ENCODE measurements at regions not wholly inside any gene's neighbourhood (a gene's known extent, or its start where the extent isn't known, plus 50 kb on each side); places are given as distances from the start of the nearest gene placed in this dataset.

GRCh38 chr5:136703706-136704105, 338.4 kb upstream of the TRPC7 start:
- TF ChIP-seq REST (IDR thresholded peaks at IDR 0.05; ENCODE audit: unreplicated experiment) (no peak), NANOG (IDR thresholded peaks at IDR 0.05; ENCODE audit: borderline replicate concordance) (no peak), CREB1 (CRISPR knock-in tag; IDR thresholded peaks at IDR 0.05; ENCODE audit: low read depth) (no peak), EZH2phosphoT487 (IDR thresholded peaks at IDR 0.05; ENCODE audit: unreplicated experiment) (no peak), STAT1 (IDR thresholded peaks at IDR 0.05; ENCODE audit: unreplicated experiment) (no peak), JUNB (IDR thresholded peaks at IDR 0.05; ENCODE audit: unreplicated experiment) (no peak), EZH2 (IDR thresholded peaks at IDR 0.05; ENCODE audit: low read depth, unreplicated experiment) (no peak), POLR2AphosphoS5 (IDR thresholded peaks at IDR 0.05; ENCODE audit: low read depth) (no peak), ZNF114 (CRISPR knock-in tag; IDR thresholded peaks at IDR 0.05) (no peak), ZNF331 (CRISPR knock-in tag; IDR thresholded peaks at IDR 0.05; ENCODE audit: low read depth) (no peak)
- TF ChIP-seq, protein P1, sequence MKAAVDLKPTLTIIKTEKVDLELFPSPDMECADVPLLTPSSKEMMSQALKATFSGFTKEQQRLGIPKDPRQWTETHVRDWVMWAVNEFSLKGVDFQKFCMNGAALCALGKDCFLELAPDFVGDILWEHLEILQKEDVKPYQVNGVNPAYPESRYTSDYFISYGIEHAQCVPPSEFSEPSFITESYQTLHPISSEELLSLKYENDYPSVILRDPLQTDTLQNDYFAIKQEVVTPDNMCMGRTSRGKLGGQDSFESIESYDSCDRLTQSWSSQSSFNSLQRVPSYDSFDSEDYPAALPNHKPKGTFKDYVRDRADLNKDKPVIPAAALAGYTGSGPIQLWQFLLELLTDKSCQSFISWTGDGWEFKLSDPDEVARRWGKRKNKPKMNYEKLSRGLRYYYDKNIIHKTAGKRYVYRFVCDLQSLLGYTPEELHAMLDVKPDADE (IDR thresholded peaks at IDR 0.05), result no peak
- TF ChIP-seq, protein P2, sequence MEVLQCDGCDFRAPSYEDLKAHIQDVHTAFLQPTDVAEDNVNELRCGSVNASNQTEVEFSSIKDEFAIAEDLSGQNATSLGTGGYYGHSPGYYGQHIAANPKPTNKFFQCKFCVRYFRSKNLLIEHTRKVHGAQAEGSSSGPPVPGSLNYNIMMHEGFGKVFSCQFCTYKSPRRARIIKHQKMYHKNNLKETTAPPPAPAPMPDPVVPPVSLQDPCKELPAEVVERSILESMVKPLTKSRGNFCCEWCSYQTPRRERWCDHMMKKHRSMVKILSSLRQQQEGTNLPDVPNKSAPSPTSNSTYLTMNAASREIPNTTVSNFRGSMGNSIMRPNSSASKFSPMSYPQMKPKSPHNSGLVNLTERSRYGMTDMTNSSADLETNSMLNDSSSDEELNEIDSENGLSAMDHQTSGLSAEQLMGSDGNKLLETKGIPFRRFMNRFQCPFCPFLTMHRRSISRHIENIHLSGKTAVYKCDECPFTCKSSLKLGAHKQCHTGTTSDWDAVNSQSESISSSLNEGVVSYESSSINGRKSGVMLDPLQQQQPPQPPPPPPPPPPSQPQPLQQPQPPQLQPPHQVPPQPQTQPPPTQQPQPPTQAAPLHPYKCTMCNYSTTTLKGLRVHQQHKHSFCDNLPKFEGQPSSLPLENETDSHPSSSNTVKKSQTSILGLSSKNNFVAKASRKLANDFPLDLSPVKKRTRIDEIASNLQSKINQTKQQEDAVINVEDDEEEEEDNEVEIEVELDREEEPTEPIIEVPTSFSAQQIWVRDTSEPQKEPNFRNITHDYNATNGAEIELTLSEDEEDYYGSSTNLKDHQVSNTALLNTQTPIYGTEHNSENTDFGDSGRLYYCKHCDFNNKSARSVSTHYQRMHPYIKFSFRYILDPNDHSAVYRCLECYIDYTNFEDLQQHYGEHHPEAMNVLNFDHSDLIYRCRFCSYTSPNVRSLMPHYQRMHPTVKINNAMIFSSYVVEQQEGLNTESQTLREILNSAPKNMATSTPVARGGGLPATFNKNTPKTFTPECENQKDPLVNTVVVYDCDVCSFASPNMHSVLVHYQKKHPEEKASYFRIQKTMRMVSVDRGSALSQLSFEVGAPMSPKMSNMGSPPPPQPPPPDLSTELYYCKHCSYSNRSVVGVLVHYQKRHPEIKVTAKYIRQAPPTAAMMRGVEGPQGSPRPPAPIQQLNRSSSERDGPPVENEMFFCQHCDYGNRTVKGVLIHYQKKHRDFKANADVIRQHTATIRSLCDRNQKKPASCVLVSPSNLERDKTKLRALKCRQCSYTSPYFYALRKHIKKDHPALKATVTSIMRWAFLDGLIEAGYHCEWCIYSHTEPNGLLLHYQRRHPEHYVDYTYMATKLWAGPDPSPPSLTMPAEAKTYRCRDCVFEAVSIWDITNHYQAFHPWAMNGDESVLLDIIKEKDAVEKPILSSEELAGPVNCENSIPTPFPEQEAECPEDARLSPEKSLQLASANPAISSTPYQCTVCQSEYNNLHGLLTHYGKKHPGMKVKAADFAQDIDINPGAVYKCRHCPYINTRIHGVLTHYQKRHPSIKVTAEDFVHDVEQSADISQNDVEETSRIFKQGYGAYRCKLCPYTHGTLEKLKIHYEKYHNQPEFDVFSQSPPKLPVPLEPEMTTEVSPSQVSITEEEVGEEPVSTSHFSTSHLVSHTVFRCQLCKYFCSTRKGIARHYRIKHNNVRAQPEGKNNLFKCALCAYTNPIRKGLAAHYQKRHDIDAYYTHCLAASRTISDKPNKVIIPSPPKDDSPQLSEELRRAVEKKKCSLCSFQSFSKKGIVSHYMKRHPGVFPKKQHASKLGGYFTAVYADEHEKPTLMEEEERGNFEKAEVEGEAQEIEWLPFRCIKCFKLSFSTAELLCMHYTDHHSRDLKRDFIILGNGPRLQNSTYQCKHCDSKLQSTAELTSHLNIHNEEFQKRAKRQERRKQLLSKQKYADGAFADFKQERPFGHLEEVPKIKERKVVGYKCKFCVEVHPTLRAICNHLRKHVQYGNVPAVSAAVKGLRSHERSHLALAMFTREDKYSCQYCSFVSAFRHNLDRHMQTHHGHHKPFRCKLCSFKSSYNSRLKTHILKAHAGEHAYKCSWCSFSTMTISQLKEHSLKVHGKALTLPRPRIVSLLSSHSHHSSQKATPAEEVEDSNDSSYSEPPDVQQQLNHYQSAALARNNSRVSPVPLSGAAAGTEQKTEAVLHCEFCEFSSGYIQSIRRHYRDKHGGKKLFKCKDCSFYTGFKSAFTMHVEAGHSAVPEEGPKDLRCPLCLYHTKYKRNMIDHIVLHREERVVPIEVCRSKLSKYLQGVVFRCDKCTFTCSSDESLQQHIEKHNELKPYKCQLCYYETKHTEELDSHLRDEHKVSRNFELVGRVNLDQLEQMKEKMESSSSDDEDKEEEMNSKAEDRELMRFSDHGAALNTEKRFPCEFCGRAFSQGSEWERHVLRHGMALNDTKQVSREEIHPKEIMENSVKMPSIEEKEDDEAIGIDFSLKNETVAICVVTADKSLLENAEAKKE (CRISPR knock-in tag; IDR thresholded peaks at IDR 0.05), result no peak
- TF ChIP-seq, protein P3, sequence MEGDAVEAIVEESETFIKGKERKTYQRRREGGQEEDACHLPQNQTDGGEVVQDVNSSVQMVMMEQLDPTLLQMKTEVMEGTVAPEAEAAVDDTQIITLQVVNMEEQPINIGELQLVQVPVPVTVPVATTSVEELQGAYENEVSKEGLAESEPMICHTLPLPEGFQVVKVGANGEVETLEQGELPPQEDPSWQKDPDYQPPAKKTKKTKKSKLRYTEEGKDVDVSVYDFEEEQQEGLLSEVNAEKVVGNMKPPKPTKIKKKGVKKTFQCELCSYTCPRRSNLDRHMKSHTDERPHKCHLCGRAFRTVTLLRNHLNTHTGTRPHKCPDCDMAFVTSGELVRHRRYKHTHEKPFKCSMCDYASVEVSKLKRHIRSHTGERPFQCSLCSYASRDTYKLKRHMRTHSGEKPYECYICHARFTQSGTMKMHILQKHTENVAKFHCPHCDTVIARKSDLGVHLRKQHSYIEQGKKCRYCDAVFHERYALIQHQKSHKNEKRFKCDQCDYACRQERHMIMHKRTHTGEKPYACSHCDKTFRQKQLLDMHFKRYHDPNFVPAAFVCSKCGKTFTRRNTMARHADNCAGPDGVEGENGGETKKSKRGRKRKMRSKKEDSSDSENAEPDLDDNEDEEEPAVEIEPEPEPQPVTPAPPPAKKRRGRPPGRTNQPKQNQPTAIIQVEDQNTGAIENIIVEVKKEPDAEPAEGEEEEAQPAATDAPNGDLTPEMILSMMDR (conservative IDR thresholded peaks at IDR 0.05; ENCODE audit: low read depth in 2 of 2), result no peak
- Mint-ChIP-seq H3K9me3 (no peaks in the 10 kb centered on the region), H3K27ac (no peak overlapping the region), H3K36me3 (ENCODE audit: low read depth) (no peaks in the 10 kb centered on the region), H3K27me3 (ENCODE audit: insufficient read depth, low read depth, poor library complexity) (no peaks in the 10 kb centered on the region), H3K4me1 (peaks cover 13% of the 10 kb centered on the region), H3K4me3 (no peak overlapping the region)
- Histone ChIP-seq H3K4me1 (ENCODE audit: insufficient read depth) (no peaks in the 10 kb centered on the region; the same call in 1 of the 2 replicates), H3K36me3 (ENCODE audit: insufficient read depth) (no peaks in the 10 kb centered on the region), H3K27ac (ENCODE audit: low read depth) (no peak overlapping the region), H3K4me2 (no peak overlapping the region), H4K20me1 (replicated peaks; ENCODE audit: insufficient read depth) (no peaks in the 10 kb centered on the region), H3K27me3 (ENCODE audit: insufficient read depth) (no peaks in the 10 kb centered on the region), H3K79me2 (replicated peaks; ENCODE audit: insufficient read depth) (no peaks in the 10 kb centered on the region), H3K4me3 (no peak overlapping the region), H2AFZ (no peak overlapping the region), H3F3A (replicated peaks; ENCODE audit: low read depth) (no peaks in the 10 kb centered on the region), H3K9me2 (ENCODE audit: insufficient read depth) (no peaks in the 10 kb centered on the region; the same call in none of the 2 replicates)
- no peak for DNase-seq (ENCODE audit: low spot score)
- ATAC-seq, result no peak

Measured in GM23338 (cell line).